Activated T-cell treated with anti-CD3 and anti-CD28 coated beads, Interleukin-2, amount 50 U/mL, for 72 hours (primary cell): ENCODE measurements at regions not wholly inside any gene's neighbourhood (a gene's known extent, or its start where the extent isn't known, plus 50 kb on each side); places are given as distances from the start of the nearest gene placed in this dataset.
"Not testable (repeated sequence)": the region's sequence is repeated elsewhere in the genome, so short reads cannot be mapped to it uniquely, and the experiment has no call there.

ENCODE experiments used
- ATAC-seq, 2 donors: fragments of 150-1000 bp; cut with Tn5 transposase; replicated peaks in 1 of 2; 2 replicates each; pipeline ENCODE4 v1.10.0; 2021; ENCODE audit warnings: moderate library complexity in 2 of 2, mild to moderate bottlenecking in 1 of 2
- DNase-seq, 2 donors: peaks; one replicate each; pipeline ENCODE4 v3.0.0; 2021 to 2022; ENCODE audit warnings: mixed read lengths in 1 of 2
- H3K27ac Mint-ChIP-seq: one replicate; pipeline ENCODE4 v1.8.0; 2022; ENCODE audit warnings: mild to moderate bottlenecking, moderate library complexity, mixed read lengths
- H3K27me3 Mint-ChIP-seq: one replicate; pipeline ENCODE4 v1.8.0; 2022; ENCODE audit warnings: low read depth, mixed read lengths
- H3K36me3 Mint-ChIP-seq, 2 donors: one replicate each; pipeline ENCODE4 v1.8.0; 2022; ENCODE audit warnings: mixed read lengths in 2 of 2, mild to moderate bottlenecking in 1 of 2; ENCODE audit not compliant: insufficient read depth in 2 of 2
- H3K4me1 Mint-ChIP-seq: one replicate; pipeline ENCODE4 v1.8.0; 2022; ENCODE audit warnings: low read depth, mixed read lengths
- H3K4me3 Mint-ChIP-seq, 2 donors: one replicate each; pipeline ENCODE4 v1.8.0; 2022; ENCODE audit warnings: mild to moderate bottlenecking in 2 of 2, mixed read lengths in 2 of 2, moderate library complexity in 2 of 2
- H3K9me3 Mint-ChIP-seq, 2 donors: one replicate each; pipeline ENCODE4 v1.8.0; 2022; ENCODE audit warnings: mixed read lengths in 2 of 2

GRCh38 chr3:193052354-193053045, 134.8 kb upstream of the MB21D2 start:
- Mint-ChIP-seq H3K27ac (no peak overlapping the region), H3K4me1 (no peaks in the 10 kb centered on the region), H3K36me3 (no peaks in the 10 kb centered on the region)

GRCh38 chr3:193053046-193053435, 135.4 kb upstream of the MB21D2 start:
- ATAC-seq (no peak), DNase-seq (no peak)
- H3K36me3 Mint-ChIP-seq: no peaks in the 10 kb centered on the region
- H3K4me3 Mint-ChIP-seq: no peak overlapping the region
- H3K27ac Mint-ChIP-seq: no peak overlapping the region
- peaks cover 5% of the 10 kb centered on the region for H3K27me3 Mint-ChIP-seq
- no peaks in the 10 kb centered on the region for H3K9me3 Mint-ChIP-seq
- H3K4me1 Mint-ChIP-seq: no peaks in the 10 kb centered on the region

More at GRCh38 chr3:193052354-193053045, 134.8 kb upstream of the MB21D2 start:
- H3K9me3 Mint-ChIP-seq: no peaks in the 10 kb centered on the region
- H3K4me3 Mint-ChIP-seq: no peak overlapping the region
- no peaks in the 10 kb centered on the region for H3K27me3 Mint-ChIP-seq
- DNase-seq (no peak), ATAC-seq (no peak)

GRCh38 chr3:193055352-193055751, 137.7 kb upstream of the MB21D2 start:
- H3K9me3 Mint-ChIP-seq: no peaks in the 10 kb centered on the region
- peaks cover 6% of the 10 kb centered on the region for H3K27me3 Mint-ChIP-seq
- ATAC-seq: no peak
- H3K36me3 Mint-ChIP-seq: no peaks in the 10 kb centered on the region
- no peak for DNase-seq
- H3K27ac Mint-ChIP-seq: no peak overlapping the region
- H3K4me1 Mint-ChIP-seq: no peaks in the 10 kb centered on the region
- H3K4me3 Mint-ChIP-seq: no peak overlapping the region

DNA sequence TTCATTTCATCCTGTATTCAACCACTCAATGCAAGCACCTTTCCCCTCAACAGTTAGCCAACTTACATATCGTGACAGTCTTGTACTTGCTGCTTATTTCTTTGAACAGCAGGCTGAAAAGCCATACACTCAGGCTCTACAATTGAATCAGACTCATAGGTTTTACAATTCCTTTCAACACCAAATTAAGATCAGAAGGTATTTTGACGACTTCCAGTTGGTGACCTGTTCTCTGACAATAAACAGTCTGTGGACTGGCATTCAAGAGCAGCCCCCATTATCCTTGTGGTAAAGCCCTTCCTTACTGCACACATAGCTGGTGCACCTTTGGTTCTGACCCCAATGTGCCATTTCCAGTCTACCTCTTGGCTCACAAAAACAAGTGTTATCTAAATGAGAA, 140.0 kb upstream of the MB21D2 start:
- H3K4me1 Mint-ChIP-seq: no peaks in the 10 kb centered on the region
- DNase-seq: no peak
- H3K9me3 Mint-ChIP-seq: no peaks in the 10 kb centered on the region
- no peak overlapping the region for H3K27ac Mint-ChIP-seq
- no peak overlapping the region for H3K4me3 Mint-ChIP-seq
- peaks cover 6% of the 10 kb centered on the region for H3K27me3 Mint-ChIP-seq
- ATAC-seq: no peak
- H3K36me3 Mint-ChIP-seq: no peaks in the 10 kb centered on the region

DNA sequence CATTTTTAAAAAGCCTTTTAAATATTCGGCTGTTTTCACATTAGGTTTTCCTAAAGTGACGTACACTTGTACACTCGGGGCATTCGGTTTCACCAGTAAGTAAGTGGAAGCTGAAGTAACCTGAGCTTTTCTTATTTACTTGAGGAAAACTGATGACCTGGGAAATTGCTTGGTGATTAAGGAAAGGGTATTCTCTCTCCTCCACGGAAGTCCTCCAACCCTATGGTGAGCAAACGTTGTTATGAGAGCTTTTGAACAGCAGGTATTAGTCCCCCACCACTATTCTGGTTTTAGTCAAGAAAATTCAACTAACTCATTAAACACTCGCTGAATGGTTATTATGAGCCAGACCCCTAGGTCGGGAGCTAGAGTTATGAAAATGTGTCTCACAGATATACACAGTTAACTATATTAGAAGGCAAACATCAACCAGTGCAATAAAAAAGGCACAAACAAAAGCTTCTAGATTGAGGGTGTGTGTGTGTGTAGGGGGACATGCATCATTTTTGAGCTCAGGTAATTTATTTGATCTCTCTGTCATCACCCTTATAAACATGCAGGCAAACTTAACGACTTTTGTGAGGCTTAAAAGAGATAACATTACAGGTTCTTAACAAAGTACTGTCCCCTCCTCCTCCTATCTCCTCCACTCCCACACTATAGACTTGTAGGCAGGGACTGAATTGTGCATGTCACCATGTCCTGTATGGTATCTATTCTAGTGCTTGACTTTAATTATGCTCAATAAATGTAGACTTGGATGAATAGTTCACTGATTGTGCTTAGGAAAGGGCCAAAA, 143.3 kb upstream of the MB21D2 start:
- no peaks in the 10 kb centered on the region for H3K4me1 Mint-ChIP-seq
- ATAC-seq (no peak), DNase-seq (no peak)
- peaks cover 6% of the 10 kb centered on the region for H3K27me3 Mint-ChIP-seq
- H3K4me3 Mint-ChIP-seq: no peak overlapping the region
- H3K27ac Mint-ChIP-seq: no peak overlapping the region
- no peaks in the 10 kb centered on the region for H3K36me3 Mint-ChIP-seq
- H3K9me3 Mint-ChIP-seq: no peaks in the 10 kb centered on the region

DNA sequence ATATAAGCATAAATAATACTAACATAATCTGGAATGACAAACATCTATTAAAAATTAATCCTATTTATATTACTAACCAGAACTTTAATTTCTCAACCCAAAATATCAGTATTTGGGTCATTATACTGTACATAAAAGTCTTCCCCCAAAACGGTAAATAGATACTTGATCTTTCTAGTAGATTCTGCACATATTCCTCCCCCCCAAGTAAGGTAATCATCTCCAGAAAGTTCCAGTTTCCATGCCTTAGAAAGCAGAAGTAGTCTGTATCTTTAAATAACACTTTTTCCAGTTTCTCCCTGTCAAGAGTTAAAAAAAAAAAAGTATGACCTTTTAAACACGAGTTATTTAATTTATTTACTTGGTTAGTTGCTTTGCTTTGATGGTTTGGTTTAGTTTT, 150.7 kb upstream of the MB21D2 start:
- Mint-ChIP-seq H3K4me3 (no peak overlapping the region), H3K27me3 (no peaks in the 10 kb centered on the region), H3K4me1 (no peaks in the 10 kb centered on the region), H3K36me3 (no peaks in the 10 kb centered on the region), H3K27ac (no peak overlapping the region), H3K9me3 (peaks cover 0 to 2% of the 10 kb centered on the region in 2 donors)
- ATAC-seq (no peak), DNase-seq (no peak)

DNA sequence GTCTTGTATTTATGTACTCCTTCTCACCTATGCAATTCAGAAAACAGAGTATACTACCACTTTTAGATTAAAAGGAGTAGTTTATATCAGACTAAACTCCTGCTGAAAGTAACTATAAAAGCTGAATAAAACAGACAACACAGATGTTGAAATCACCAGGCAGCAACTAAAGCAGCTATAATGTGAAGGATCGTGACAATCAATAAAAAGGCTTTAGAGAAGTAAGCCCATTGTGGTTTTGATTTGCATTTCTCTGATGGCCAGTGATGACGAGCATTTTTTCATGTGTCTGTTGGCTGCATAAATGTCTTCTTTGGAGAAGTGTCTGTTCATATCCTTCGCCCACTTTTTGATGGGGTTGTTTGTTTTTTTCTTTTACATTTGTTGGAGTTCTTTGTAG, 152.1 kb upstream of the MB21D2 start:
- not testable (repeated sequence) for DNase-seq, H3K9me3 Mint-ChIP-seq, H3K27me3 Mint-ChIP-seq, H3K4me3 Mint-ChIP-seq, ATAC-seq, H3K36me3 Mint-ChIP-seq, H3K27ac Mint-ChIP-seq, H3K4me1 Mint-ChIP-seq

GRCh38 chr3:193078996-193079753, 161.5 kb upstream of the MB21D2 start:
- Mint-ChIP-seq H3K4me1 (no peaks in the 10 kb centered on the region), H3K4me3 (no peak overlapping the region), H3K36me3 (no peaks in the 10 kb centered on the region), H3K27me3 (peaks cover 7% of the 10 kb centered on the region), H3K9me3 (peaks cover 1 to 6% of the 10 kb centered on the region in 2 donors), H3K27ac (no peak overlapping the region)
- DNase-seq (no peak), ATAC-seq (no peak)

- Mint-ChIP-seq H3K4me3 (no peak overlapping the region), H3K27ac (no peak overlapping the region), H3K27me3 (no peaks in the 10 kb centered on the region), H3K4me1 (no peaks in the 10 kb centered on the region), H3K36me3 (no peaks in the 10 kb centered on the region), H3K9me3 (peaks cover 1 to 6% of the 10 kb centered on the region in 2 donors)
- no peak for ATAC-seq
- no peak for DNase-seq
Observed at GRCh38 chr3:193080821-193081365, 160.1 kb upstream of the PLAAT1 start.

- DNase-seq (no peak), ATAC-seq (no peak)
- Mint-ChIP-seq H3K4me1 (no peaks in the 10 kb centered on the region), H3K27ac (no peak overlapping the region), H3K4me3 (no peak overlapping the region), H3K9me3 (peaks cover 1 to 6% of the 10 kb centered on the region in 2 donors), H3K36me3 (no peaks in the 10 kb centered on the region), H3K27me3 (no peaks in the 10 kb centered on the region)
Observed at GRCh38 chr3:193085655-193086054, 155.4 kb upstream of the PLAAT1 start.

GRCh38 chr3:193086681-193087080, 154.3 kb upstream of the PLAAT1 start:
- no peak overlapping the region for H3K27ac Mint-ChIP-seq
- no peak overlapping the region for H3K4me3 Mint-ChIP-seq
- no peaks in the 10 kb centered on the region for H3K27me3 Mint-ChIP-seq
- DNase-seq (no peak), ATAC-seq (no peak)
- no peaks in the 10 kb centered on the region for H3K4me1 Mint-ChIP-seq
- peaks cover 0 to 6% of the 10 kb centered on the region in 2 donors for H3K9me3 Mint-ChIP-seq
- no peaks in the 10 kb centered on the region for H3K36me3 Mint-ChIP-seq

- ATAC-seq: no peak
Observed at GRCh38 chr3:193087336-193087735, 153.7 kb upstream of the PLAAT1 start.

DNA sequence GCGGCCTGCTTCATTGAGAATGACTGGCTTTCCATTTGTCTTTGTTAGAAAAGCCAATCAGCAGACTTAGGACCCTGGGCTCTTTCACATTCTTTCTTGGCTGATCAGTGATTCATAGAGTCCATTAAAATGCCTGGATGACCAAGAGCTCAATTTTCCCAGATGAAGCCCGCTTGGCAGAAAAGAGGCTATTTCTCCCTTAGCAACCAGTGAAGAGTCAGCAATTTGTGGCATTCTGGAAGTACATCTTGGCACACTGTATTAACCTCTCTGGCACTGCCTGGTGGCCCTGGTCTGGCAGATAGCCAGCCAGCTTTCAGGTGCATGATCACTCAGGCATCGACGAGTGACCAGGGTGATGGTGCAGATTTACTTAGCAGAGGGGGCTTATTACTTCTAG, 145.7 kb upstream of the PLAAT1 start:
- Mint-ChIP-seq H3K9me3 (peaks cover 3% of the 10 kb centered on the region in 2 donors), H3K36me3 (no peaks in the 10 kb centered on the region), H3K27ac (no peak overlapping the region), H3K27me3 (no peaks in the 10 kb centered on the region), H3K4me3 (no peak overlapping the region), H3K4me1 (no peaks in the 10 kb centered on the region)
- ATAC-seq: no peak
- DNase-seq: no peak

More at GRCh38 chr3:193087336-193087735, 153.7 kb upstream of the PLAAT1 start:
- Mint-ChIP-seq H3K4me3 (no peak overlapping the region), H3K27me3 (no peaks in the 10 kb centered on the region), H3K36me3 (no peaks in the 10 kb centered on the region), H3K27ac (no peak overlapping the region), H3K9me3 (peaks cover 0 to 4% of the 10 kb centered on the region in 2 donors), H3K4me1 (no peaks in the 10 kb centered on the region)
- DNase-seq: no peak
